ENCODE measurements at regions not wholly inside any gene's neighbourhood (a gene's known extent, or its start where the extent isn't known, plus 50 kb on each side); places are given as distances from the start of the nearest gene placed in this dataset.

- Histone ChIP-seq H3K79me2 (ENCODE audit: control insufficient read depth, insufficient read depth, low read length) (no peaks in the 10 kb centered on the region), H3K4me2 (ENCODE audit: insufficient read depth, low read length) (no peak overlapping the region), H3K36me3 (ENCODE audit: control insufficient read depth, insufficient read depth, low read length) (no peaks in the 10 kb centered on the region), H2AFZ (ENCODE audit: low read depth, low read length) (no peak overlapping the region), H3K27ac (ENCODE audit: extremely low read depth, low read depth, low read length) (no peak overlapping the region), H4K20me1 (replicated peaks; ENCODE audit: control insufficient read depth, insufficient read depth, low read length) (no peaks in the 10 kb centered on the region), H3K4me1 (replicated peaks in 1 of 2; ENCODE audit: control insufficient read depth in 2 of 2, insufficient read depth in 2 of 2, low read length in 2 of 2) (no peaks in the 10 kb centered on the region), H3K9me3 (replicated peaks; ENCODE audit: control insufficient read depth, insufficient read depth, low read depth, low read length) (no peaks in the 10 kb centered on the region), H3K27me3 (ENCODE audit: control insufficient read depth in 2 of 2, insufficient read depth in 2 of 2, low read length in 2 of 2) (no peaks in the 10 kb centered on the region), H3K4me3 (no peak overlapping the region), H3K9me1 (ENCODE audit: control insufficient read depth, insufficient read depth, low read length) (no peaks in the 10 kb centered on the region), H3K9ac (ENCODE audit: insufficient read depth in 1 of 2, low read depth in 2 of 2, low read length in 2 of 2) (no peak overlapping the region)
- ChIA-PET CTCF (ENCODE audit: low intra/inter-chr PET ratio) (no interaction called here), POLR2A (no interaction called here)
- FAIRE-seq (no peak), ATAC-seq (no peak), DNase-seq (ENCODE audit: extremely low read depth in 1 of 4, low spot score in 3 of 4) (no peak)
- intact Hi-C loops (cut with micrococcal nuclease): no loop called here
- 0% methylated on average over 1 of the region's 1 CpG for WGBS (ENCODE audit: insufficient coverage, low coverage, missing lambda C conversion rate)
- no peak for TF ChIP-seq MAZ (CRISPR knock-in tag; conservative IDR thresholded peaks at IDR 0.05 in 1 of 2, IDR thresholded peaks at IDR 0.05 in 1 of 2)
- no peak for TF ChIP-seq ETV1 (tag; conservative IDR thresholded peaks at IDR 0.05; ENCODE audit: low read depth)
- TF ChIP-seq HMG20A (CRISPR knock-in tag; conservative IDR thresholded peaks at IDR 0.05): no peak
- no peak for TF ChIP-seq E2F8 (IDR thresholded peaks at IDR 0.05; ENCODE audit: low read depth, partially characterized antibody)
- no TSS peak for BruUV-seq (replicated peaks)
- in situ Hi-C loops (cut with MboI): no loop called here
Observed at GRCh38 chr11:105241136-105241535, 101.6 kb upstream of the CARD18 start.
